Chondrocyte (in vitro differentiated cells): ENCODE measurements at regions not wholly inside any gene's neighbourhood (a gene's known extent, or its start where the extent isn't known, plus 50 kb on each side); places are given as distances from the start of the nearest gene placed in this dataset.
"Not testable (repeated sequence)": the region's sequence is repeated elsewhere in the genome, so short reads cannot be mapped to it uniquely, and the experiment has no call there.

ENCODE experiments used
- DNase-seq: peaks from one replicate; pipeline ENCODE4 v3.0.0; 2021; ENCODE audit warnings: mixed read lengths, low spot score
- H3K27ac Mint-ChIP-seq: one replicate; pipeline ENCODE4 v1.8.0; 2021; ENCODE audit warnings: mild to moderate bottlenecking, moderate library complexity, mixed read lengths; ENCODE audit not compliant: unreplicated experiment
- H3K27me3 Mint-ChIP-seq: 2 replicates; pipeline ENCODE4 v1.8.0; 2021; ENCODE audit warnings: low read depth, mixed read lengths
- H3K36me3 Mint-ChIP-seq: 2 replicates; pipeline ENCODE4 v1.8.0; 2021; ENCODE audit warnings: low read depth, mixed read lengths
- H3K4me1 Mint-ChIP-seq: 2 replicates; pipeline ENCODE4 v1.8.0; 2021; ENCODE audit warnings: low read depth, mild to moderate bottlenecking, mixed read lengths
- H3K4me3 Mint-ChIP-seq: one replicate; pipeline ENCODE4 v1.8.0; 2021; ENCODE audit warnings: mild to moderate bottlenecking, moderate library complexity, mixed read lengths; ENCODE audit not compliant: unreplicated experiment
- H3K9me3 Mint-ChIP-seq: 2 replicates; pipeline ENCODE4 v1.8.0; 2021; ENCODE audit warnings: low read depth, mixed read lengths
- CTCF ChIP-seq: fragments of 200-600 bp; sonication (generic); IDR thresholded peaks from 2 replicates; pipeline ENCODE4 v1.5.0; 2021; ENCODE audit warnings: antibody characterized with exemption, mild to moderate bottlenecking, moderate library complexity

DNA sequence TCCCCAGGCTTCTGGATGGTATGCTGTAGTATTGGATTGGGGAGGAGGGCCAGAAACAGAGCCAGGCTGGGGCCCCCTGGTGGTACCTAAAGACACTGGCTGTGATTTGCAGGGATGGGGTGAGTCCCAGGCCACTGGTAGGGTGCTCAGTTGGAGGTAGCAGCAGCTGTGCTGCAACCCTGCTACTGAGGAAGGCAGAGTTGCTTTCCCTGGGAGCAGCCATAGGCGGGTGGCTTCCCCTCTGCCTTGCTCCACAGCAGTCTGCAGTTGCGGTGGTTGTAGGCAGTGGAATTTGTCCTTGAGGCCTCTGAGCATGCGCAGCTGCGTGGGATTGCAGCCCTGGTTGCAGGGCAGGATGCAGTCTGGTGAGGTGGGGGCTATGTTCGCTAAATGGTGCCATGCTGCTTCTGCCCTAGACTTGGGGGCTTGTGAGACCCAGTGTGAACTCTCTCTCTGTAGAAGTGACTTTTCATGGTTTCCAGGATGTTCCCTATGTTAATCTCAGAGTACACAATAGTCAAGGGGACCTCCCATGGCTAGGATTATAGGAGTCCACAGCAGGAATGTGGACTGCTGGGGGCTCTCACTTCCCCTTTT lies 443.5 kb downstream of the XIRP2 start:
- H3K9me3 Mint-ChIP-seq: peaks cover 15% of the 10 kb centered on the region
- no peaks in the 10 kb centered on the region for H3K36me3 Mint-ChIP-seq
- DNase-seq: no peak
- TF ChIP-seq CTCF: peak; percentile 18
- H3K4me3 Mint-ChIP-seq: no peak overlapping the region
- H3K27ac Mint-ChIP-seq: no peak overlapping the region
- H3K4me1 Mint-ChIP-seq: no peaks in the 10 kb centered on the region
- H3K27me3 Mint-ChIP-seq: no peaks in the 10 kb centered on the region

DNA sequence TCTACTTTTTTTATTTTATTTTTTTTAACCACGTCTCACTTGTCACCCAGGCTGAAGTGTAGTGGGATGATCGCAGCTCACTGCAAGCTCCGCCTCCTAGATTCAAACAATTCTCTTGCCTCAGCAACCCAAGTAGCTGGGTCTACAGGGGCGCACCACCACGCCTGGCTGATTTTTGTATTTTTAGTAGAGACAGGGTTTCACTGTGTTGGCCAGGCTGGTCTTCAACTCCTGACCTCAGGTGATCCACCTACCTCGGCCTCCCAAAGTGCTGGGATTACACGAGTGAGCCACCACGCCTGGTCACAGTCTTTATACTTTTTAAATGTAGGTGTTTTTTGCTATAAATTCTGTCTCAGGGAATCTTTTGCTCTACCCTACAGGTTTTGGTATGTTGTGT lies 440.5 kb downstream of the XIRP2 start:
- DNase-seq, H3K27me3 Mint-ChIP-seq, H3K4me1 Mint-ChIP-seq, H3K27ac Mint-ChIP-seq, H3K4me3 Mint-ChIP-seq, H3K36me3 Mint-ChIP-seq: not testable (repeated sequence)
- H3K9me3 Mint-ChIP-seq: peaks cover 15% of the 10 kb centered on the region

DNA sequence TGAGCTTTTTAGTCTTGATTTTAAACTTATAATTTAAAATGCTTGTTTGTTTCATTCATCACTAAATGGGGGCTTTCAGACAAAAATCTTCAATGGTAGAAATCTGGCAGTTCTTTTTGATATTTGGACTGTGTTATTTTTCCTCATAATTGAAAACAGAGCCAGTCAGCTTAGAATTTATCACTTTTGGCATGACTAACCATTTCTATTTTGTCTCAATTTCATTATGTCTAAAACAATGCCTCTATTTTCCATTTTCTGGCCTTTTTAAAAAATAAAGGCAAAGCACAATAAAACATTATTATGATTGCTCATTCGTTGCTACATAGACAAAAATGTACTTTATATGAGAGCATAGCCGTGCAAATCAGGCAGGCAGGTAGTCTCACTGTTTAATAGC lies 434.5 kb downstream of the XIRP2 start:
- Mint-ChIP-seq H3K27me3 (no peaks in the 10 kb centered on the region), H3K36me3 (no peaks in the 10 kb centered on the region), H3K4me3 (no peak overlapping the region), H3K4me1 (no peaks in the 10 kb centered on the region), H3K9me3 (peaks cover 4% of the 10 kb centered on the region), H3K27ac (no peak overlapping the region)
- no peak for TF ChIP-seq CTCF
- DNase-seq: no peak

DNA sequence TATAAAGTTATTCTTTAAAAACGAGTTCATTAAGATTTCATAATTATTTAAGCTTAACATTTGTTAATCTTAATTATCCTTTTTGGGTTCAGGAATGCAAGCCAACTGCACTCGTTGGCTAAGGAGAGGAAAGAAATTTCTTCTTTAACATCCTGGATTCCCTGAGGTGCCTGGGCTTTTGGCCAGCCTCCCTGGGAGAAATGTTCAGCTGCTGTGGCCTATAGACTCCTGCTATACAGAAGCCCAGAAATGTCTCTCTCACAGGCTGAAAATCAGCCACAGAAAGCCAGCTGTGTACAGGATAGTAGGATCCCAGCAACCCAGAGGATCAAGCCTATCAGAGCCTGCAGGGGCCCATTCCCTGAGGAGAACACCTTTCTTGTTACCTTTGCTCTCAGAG lies 430.3 kb downstream of the XIRP2 start:
- DNase-seq: no peak
- Mint-ChIP-seq H3K36me3 (no peaks in the 10 kb centered on the region), H3K27ac (no peak overlapping the region), H3K4me3 (no peak overlapping the region), H3K9me3 (peaks cover 4% of the 10 kb centered on the region), H3K4me1 (no peaks in the 10 kb centered on the region), H3K27me3 (no peaks in the 10 kb centered on the region)
- TF ChIP-seq CTCF: no peak

- no peak for DNase-seq
- H3K4me1 Mint-ChIP-seq: no peaks in the 10 kb centered on the region
- H3K9me3 Mint-ChIP-seq: no peaks in the 10 kb centered on the region
- H3K27me3 Mint-ChIP-seq: no peaks in the 10 kb centered on the region
- H3K36me3 Mint-ChIP-seq: no peaks in the 10 kb centered on the region
- no peak for TF ChIP-seq CTCF
- H3K27ac Mint-ChIP-seq: no peak overlapping the region
- no peak overlapping the region for H3K4me3 Mint-ChIP-seq
Observed at GRCh38 chr2:167310442-167310841, 422.2 kb downstream of the XIRP2 start.
